ENCODE measurements at regions not wholly inside any gene's neighbourhood (a gene's known extent, or its start where the extent isn't known, plus 50 kb on each side); places are given as distances from the start of the nearest gene placed in this dataset.
A peak's percentile ranks its signal among the peaks of the same experiment; 100 is the strongest.

DNA sequence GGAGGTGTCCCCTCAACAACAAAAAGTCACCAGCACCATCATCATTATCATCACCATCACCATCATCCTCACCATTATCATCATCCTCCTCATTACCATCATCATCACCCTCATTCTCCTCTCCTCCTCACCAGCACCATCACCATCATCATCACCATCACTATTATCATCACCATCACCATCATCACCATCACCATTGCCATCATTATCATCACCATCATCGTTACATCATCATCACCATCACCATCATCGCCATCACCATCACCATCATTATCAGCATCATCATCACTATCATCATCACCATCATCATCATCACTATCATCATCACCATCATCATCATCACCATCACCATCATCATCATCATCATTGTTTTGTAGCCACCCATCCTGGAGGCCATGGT, 212.6 kb downstream of the MN1 start:
- Histone ChIP-seq H3K4me3 (ENCODE audit: low read length in 2 of 2) (no peak overlapping the region), H3K27ac (ENCODE audit: low read depth, low read length) (no peak overlapping the region), H3K9me3 (ENCODE audit: control insufficient read depth in 1 of 2, low read length in 2 of 2) (no peaks in the 10 kb centered on the region), H3K27me3 (ENCODE audit: insufficient read depth, low read length) (no peaks in the 10 kb centered on the region), H3K4me1 (ENCODE audit: insufficient read depth, low read length) (no peaks in the 10 kb centered on the region), H3K36me3 (ENCODE audit: insufficient read depth, low read length) (no peaks in the 10 kb centered on the region)
- H3K4me1 Mint-ChIP-seq: no peaks in the 10 kb centered on the region
- H3K27me3 Mint-ChIP-seq: peaks cover 0 to 1% of the 10 kb centered on the region in 2 donors
- peaks cover 0 to 4% (median 2%) of the 10 kb centered on the region in 8 donors for H3K9me3 Mint-ChIP-seq
- no peaks in the 10 kb centered on the region for H3K36me3 Mint-ChIP-seq
- CTCF ChIA-PET (ENCODE audit: partially characterized antibody): no interaction called here
- no peak for DNase-seq
- peak overlapping the region in 1 of 7 donors; percentile 49 for H3K27ac Mint-ChIP-seq
- H3K4me3 Mint-ChIP-seq: no peak overlapping the region
- intact Hi-C loops (cut with micrococcal nuclease): no loop called here
- POLR2A ChIA-PET (ENCODE audit: partially characterized antibody): no interaction called here

- Histone ChIP-seq H3K36me3 (ENCODE audit: insufficient read depth, low read length) (no peaks in the 10 kb centered on the region), H3K4me3 (ENCODE audit: low read length in 2 of 2) (no peak overlapping the region), H3K27ac (ENCODE audit: low read depth, low read length) (no peak overlapping the region), H3K4me1 (ENCODE audit: insufficient read depth, low read length) (no peaks in the 10 kb centered on the region), H3K27me3 (ENCODE audit: insufficient read depth, low read length) (no peaks in the 10 kb centered on the region), H3K9me3 (ENCODE audit: control insufficient read depth in 1 of 2, low read length in 2 of 2) (no peaks in the 10 kb centered on the region)
- Mint-ChIP-seq H3K9me3 (peaks cover 0 to 4% (median 2%) of the 10 kb centered on the region in 8 donors), H3K27ac (no peak overlapping the region), H3K36me3 (no peaks in the 10 kb centered on the region), H3K4me3 (no peak overlapping the region), H3K27me3 (peaks cover 0 to 1% of the 10 kb centered on the region in 2 donors), H3K4me1 (no peaks in the 10 kb centered on the region)
- POLR2A ChIA-PET (ENCODE audit: partially characterized antibody): no interaction called here
- DNase-seq: no peak
- CTCF ChIA-PET (ENCODE audit: partially characterized antibody): no interaction called here
- intact Hi-C loops (cut with micrococcal nuclease): no loop called here
Measured at GRCh38 chr22:27591060-27591459, 210.5 kb downstream of the MN1 start.

GRCh38 chr22:27593378-27593777, 208.2 kb downstream of the MN1 start:
- peaks cover 0 to 4% (median 0%) of the 10 kb centered on the region in 8 donors for H3K9me3 Mint-ChIP-seq
- CTCF ChIA-PET (ENCODE audit: partially characterized antibody): no interaction called here
- no peak overlapping the region for H3K4me3 ChIP-seq (ENCODE audit: low read length in 2 of 2)
- no peaks in the 10 kb centered on the region for H3K4me1 Mint-ChIP-seq
- no peak overlapping the region for H3K4me3 Mint-ChIP-seq
- H3K27ac ChIP-seq (ENCODE audit: low read depth, low read length): no peak overlapping the region
- H3K27ac Mint-ChIP-seq: no peak overlapping the region
- no peaks in the 10 kb centered on the region for H3K27me3 Mint-ChIP-seq
- POLR2A ChIA-PET (ENCODE audit: partially characterized antibody): no interaction called here
- intact Hi-C loops (cut with micrococcal nuclease): no loop called here
- no peak for DNase-seq
- H3K4me1 ChIP-seq (ENCODE audit: insufficient read depth, low read length): no peaks in the 10 kb centered on the region
- H3K27me3 ChIP-seq (ENCODE audit: insufficient read depth, low read length): no peaks in the 10 kb centered on the region
- no peaks in the 10 kb centered on the region for H3K36me3 ChIP-seq (ENCODE audit: insufficient read depth, low read length)
- H3K36me3 Mint-ChIP-seq: no peaks in the 10 kb centered on the region
- H3K9me3 ChIP-seq (ENCODE audit: control insufficient read depth in 1 of 2, low read length in 2 of 2): no peaks in the 10 kb centered on the region

DNA sequence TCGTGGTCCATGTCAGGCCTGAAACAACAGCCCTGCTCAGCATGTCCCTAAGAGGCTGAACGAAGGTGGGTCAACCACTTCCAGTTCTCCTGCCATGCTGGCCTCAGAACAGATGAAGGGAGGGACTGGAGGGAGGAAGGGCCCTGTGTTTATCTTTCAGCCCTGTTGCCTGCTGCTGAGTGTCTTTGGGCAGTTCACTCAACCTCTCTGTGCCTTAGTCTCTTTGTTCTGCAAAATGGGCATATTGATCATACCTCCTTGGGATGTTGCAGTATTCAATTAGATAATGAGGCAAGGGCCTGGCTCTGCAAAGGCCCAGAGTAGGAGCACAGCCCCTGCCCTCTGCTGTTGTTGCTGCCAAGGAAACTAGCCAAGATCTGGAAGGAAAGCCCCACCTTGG, 207.5 kb downstream of the MN1 start:
- H3K4me1 ChIP-seq (ENCODE audit: insufficient read depth, low read length): no peaks in the 10 kb centered on the region
- no peaks in the 10 kb centered on the region for H3K9me3 ChIP-seq (ENCODE audit: control insufficient read depth in 1 of 2, low read length in 2 of 2)
- intact Hi-C loops (cut with micrococcal nuclease): no loop called here
- no peaks in the 10 kb centered on the region for H3K27me3 ChIP-seq (ENCODE audit: insufficient read depth, low read length)
- ChIA-PET POLR2A (ENCODE audit: partially characterized antibody) (no interaction called here), CTCF (ENCODE audit: partially characterized antibody) (no interaction called here)
- H3K4me3 ChIP-seq (ENCODE audit: low read length in 2 of 2): no peak overlapping the region
- DNase-seq: no peak
- no peak overlapping the region for H3K4me3 Mint-ChIP-seq
- no peaks in the 10 kb centered on the region for H3K36me3 Mint-ChIP-seq
- H3K27me3 Mint-ChIP-seq: no peaks in the 10 kb centered on the region
- H3K36me3 ChIP-seq (ENCODE audit: insufficient read depth, low read length): no peaks in the 10 kb centered on the region
- H3K27ac ChIP-seq (ENCODE audit: low read depth, low read length): no peak overlapping the region
- no peak overlapping the region for H3K27ac Mint-ChIP-seq
- H3K9me3 Mint-ChIP-seq: peaks cover 0 to 1% (median 0%) of the 10 kb centered on the region in 8 donors
- H3K4me1 Mint-ChIP-seq: no peaks in the 10 kb centered on the region

GRCh38 chr22:27594474-27595134, 207.0 kb downstream of the MN1 start:
- Mint-ChIP-seq H3K4me3 (no peak overlapping the region), H3K4me1 (no peaks in the 10 kb centered on the region), H3K36me3 (no peaks in the 10 kb centered on the region), H3K9me3 (no peaks in the 10 kb centered on the region), H3K27me3 (no peaks in the 10 kb centered on the region), H3K27ac (no peak overlapping the region)
- intact Hi-C loops (cut with micrococcal nuclease): no loop called here
- DNase-seq: no peak
- Histone ChIP-seq H3K4me3 (ENCODE audit: low read length in 2 of 2) (no peak overlapping the region), H3K27ac (ENCODE audit: low read depth, low read length) (no peak overlapping the region), H3K4me1 (ENCODE audit: insufficient read depth, low read length) (no peaks in the 10 kb centered on the region), H3K9me3 (ENCODE audit: control insufficient read depth in 1 of 2, low read length in 2 of 2) (no peaks in the 10 kb centered on the region), H3K36me3 (ENCODE audit: insufficient read depth, low read length) (no peaks in the 10 kb centered on the region), H3K27me3 (ENCODE audit: insufficient read depth, low read length) (no peaks in the 10 kb centered on the region)
- ChIA-PET POLR2A (ENCODE audit: partially characterized antibody) (no interaction called here), CTCF (ENCODE audit: partially characterized antibody) (no interaction called here)

- Histone ChIP-seq H3K9me3 (ENCODE audit: control insufficient read depth in 1 of 2, low read length in 2 of 2) (no peaks in the 10 kb centered on the region), H3K4me1 (ENCODE audit: insufficient read depth, low read length) (no peaks in the 10 kb centered on the region), H3K27me3 (ENCODE audit: insufficient read depth, low read length) (no peaks in the 10 kb centered on the region), H3K4me3 (ENCODE audit: low read length in 2 of 2) (no peak overlapping the region), H3K36me3 (ENCODE audit: insufficient read depth, low read length) (no peaks in the 10 kb centered on the region), H3K27ac (ENCODE audit: low read depth, low read length) (no peak overlapping the region)
- H3K27me3 Mint-ChIP-seq: no peaks in the 10 kb centered on the region
- H3K4me1 Mint-ChIP-seq: no peaks in the 10 kb centered on the region
- H3K27ac Mint-ChIP-seq: no peak overlapping the region
- CTCF ChIA-PET (ENCODE audit: partially characterized antibody): no interaction called here
- intact Hi-C loops (cut with micrococcal nuclease): no loop called here
- no peaks in the 10 kb centered on the region for H3K36me3 Mint-ChIP-seq
- H3K9me3 Mint-ChIP-seq: no peaks in the 10 kb centered on the region
- POLR2A ChIA-PET (ENCODE audit: partially characterized antibody): no interaction called here
- H3K4me3 Mint-ChIP-seq: no peak overlapping the region
- no peak for DNase-seq
Measured at GRCh38 chr22:27596133-27596870, 205.3 kb downstream of the MN1 start.

DNA sequence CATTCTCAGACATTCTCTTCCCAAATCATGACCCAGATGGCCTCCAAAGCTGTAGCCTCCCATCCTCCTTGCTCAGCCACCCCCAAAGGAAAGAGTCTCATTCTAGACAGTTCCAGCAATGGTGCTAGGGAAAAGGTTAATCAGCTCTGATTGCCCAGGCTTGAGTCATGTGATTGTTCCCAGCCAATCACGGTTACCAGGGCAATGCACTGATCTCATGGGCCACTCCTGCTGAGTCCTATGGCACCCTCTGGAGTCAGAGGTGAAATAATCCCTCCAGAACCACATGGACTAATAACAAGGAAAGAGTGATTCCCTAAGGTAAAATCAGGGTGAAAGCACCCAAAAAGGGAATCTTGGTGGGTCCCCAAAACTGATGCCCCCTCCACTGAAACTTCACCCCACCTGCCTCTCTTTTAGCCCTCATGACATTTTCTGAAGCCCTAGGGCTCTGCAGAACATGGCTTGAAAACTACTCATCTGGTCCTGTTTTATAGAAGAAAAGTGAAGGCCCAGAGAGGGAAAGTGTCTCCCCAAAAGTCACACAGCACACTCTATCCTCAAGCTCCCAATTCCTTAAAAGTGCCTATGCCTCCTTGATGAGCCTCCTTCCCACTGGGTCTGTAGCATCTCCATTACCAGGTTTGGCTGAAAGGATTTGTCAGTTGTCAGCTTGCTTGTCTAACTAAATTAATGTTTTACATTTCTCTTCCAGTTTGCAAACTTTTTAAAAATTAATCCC, 203.7 kb downstream of the MN1 start:
- POLR2A ChIA-PET (ENCODE audit: partially characterized antibody): no interaction called here
- H3K9me3 Mint-ChIP-seq: peaks cover 0 to 2% (median 0%) of the 10 kb centered on the region in 8 donors
- H3K36me3 Mint-ChIP-seq: no peaks in the 10 kb centered on the region
- Histone ChIP-seq H3K27me3 (ENCODE audit: insufficient read depth, low read length) (no peaks in the 10 kb centered on the region), H3K4me1 (ENCODE audit: insufficient read depth, low read length) (no peaks in the 10 kb centered on the region), H3K27ac (ENCODE audit: low read depth, low read length) (no peak overlapping the region), H3K9me3 (ENCODE audit: control insufficient read depth in 1 of 2, low read length in 2 of 2) (no peaks in the 10 kb centered on the region), H3K4me3 (ENCODE audit: low read length in 2 of 2) (no peak overlapping the region), H3K36me3 (ENCODE audit: insufficient read depth, low read length) (no peaks in the 10 kb centered on the region)
- H3K27ac Mint-ChIP-seq: no peak overlapping the region
- no peak for DNase-seq
- CTCF ChIA-PET (ENCODE audit: partially characterized antibody): no interaction called here
- intact Hi-C loops (cut with micrococcal nuclease): no loop called here
- H3K4me1 Mint-ChIP-seq: no peaks in the 10 kb centered on the region
- H3K27me3 Mint-ChIP-seq: peaks cover 0 to 2% of the 10 kb centered on the region in 2 donors
- H3K4me3 Mint-ChIP-seq: no peak overlapping the region

Measured in CD4-positive, alpha-beta memory T cell (primary cell).